Omental fat pad (tissue), 3 donors: ENCODE measurements at regions not wholly inside any gene's neighbourhood (a gene's known extent, or its start where the extent isn't known, plus 50 kb on each side); places are given as distances from the start of the nearest gene placed in this dataset.

Source experiments
- ATAC-seq: fragments of 150-250 bp; one replicate; pipeline ENCODE4 v1.9.1; 2016; ENCODE audit warnings: mild to moderate bottlenecking, moderate library complexity; ENCODE audit not compliant: low FRiP score
- DNase-seq: peaks from one replicate; pipeline ENCODE4 v3.0.0-alpha.2; 2019; ENCODE audit warnings: low spot score
- TF ChIP-seq, protein P1 (sequence below), 3 donors: fragments of 450-650 bp; IDR thresholded peaks; one replicate each; pipeline ENCODE4 v1.5.1; 2016 to 2017; ENCODE audit warnings: antibody characterized with exemption in 3 of 3, mild to moderate bottlenecking in 3 of 3, moderate library complexity in 2 of 3

DNA sequence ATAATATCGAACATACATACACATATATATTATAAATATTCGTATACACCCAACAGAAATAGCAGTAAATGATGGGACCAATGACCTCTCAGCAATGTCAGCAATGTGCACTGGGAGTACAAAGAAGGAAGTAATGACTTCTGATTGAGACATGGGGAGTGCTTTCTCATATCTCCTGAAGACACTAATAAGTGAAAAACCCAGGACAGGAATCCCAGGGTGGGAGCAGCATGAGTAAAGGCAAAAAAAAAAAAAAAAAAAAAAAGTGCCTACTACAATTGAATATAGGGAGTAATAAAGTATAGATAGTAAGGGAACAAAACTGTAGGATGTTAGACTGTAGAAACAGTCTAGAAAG is 491.3 kb downstream of the IRS1 start:
- DNase-seq (no peak), ATAC-seq (no peak)
- TF ChIP-seq, protein P1, sequence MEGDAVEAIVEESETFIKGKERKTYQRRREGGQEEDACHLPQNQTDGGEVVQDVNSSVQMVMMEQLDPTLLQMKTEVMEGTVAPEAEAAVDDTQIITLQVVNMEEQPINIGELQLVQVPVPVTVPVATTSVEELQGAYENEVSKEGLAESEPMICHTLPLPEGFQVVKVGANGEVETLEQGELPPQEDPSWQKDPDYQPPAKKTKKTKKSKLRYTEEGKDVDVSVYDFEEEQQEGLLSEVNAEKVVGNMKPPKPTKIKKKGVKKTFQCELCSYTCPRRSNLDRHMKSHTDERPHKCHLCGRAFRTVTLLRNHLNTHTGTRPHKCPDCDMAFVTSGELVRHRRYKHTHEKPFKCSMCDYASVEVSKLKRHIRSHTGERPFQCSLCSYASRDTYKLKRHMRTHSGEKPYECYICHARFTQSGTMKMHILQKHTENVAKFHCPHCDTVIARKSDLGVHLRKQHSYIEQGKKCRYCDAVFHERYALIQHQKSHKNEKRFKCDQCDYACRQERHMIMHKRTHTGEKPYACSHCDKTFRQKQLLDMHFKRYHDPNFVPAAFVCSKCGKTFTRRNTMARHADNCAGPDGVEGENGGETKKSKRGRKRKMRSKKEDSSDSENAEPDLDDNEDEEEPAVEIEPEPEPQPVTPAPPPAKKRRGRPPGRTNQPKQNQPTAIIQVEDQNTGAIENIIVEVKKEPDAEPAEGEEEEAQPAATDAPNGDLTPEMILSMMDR (IDR thresholded peaks at IDR 0.05): no peak

- ATAC-seq (no peak), DNase-seq (no peak)
- TF ChIP-seq, protein P1 (IDR thresholded peaks at IDR 0.05): no peak
Measured at GRCh38 chr2:226307487-226308322, 491.9 kb downstream of the IRS1 start.

DNA sequence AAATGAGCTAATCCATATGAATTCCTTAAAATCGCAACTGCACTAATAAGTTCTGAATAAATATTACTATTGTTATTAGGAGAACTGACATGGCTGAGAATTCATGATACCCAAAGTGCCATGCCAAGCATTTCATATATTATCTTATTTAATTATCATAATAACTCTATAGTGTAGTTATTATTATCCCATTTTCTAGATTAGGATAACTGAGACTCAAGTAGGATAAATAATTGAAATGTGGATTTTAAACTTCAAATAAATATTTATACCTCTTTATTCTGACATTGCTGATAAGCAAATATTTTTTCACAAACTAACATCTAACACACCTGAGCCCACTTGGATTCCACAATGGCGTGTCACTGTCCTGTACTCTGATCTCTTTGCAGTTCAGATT is 492.7 kb downstream of the IRS1 start:
- TF ChIP-seq, protein P1 (IDR thresholded peaks at IDR 0.05): no peak
- ATAC-seq (no peak), DNase-seq (no peak)

GRCh38 chr2:226304308-226304707 is 495.3 kb downstream of the IRS1 start:
- no peak for DNase-seq
- ATAC-seq: no peak
- TF ChIP-seq, protein P1 (IDR thresholded peaks at IDR 0.05): no peak

DNA sequence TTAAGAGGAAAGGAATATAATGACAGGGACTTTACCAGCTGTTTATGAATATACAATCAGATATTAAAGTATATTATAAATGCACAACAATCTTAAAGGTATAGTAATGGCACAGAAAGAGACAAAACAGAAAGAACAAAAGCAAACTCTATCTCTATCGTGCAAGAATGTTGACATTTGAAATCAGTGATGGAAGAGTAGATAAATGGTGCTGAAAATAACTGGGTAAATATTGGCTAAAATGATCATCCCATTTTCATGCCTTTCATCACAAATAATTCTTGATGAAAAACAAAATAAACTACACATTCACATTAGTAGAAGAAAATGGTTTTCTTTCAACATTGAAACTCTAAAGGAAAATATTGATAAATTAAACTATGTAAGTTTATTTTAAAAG is 495.9 kb downstream of the IRS1 start:
- TF ChIP-seq, protein P1 (IDR thresholded peaks at IDR 0.05): no peak
- DNase-seq (no peak), ATAC-seq (no peak)

- TF ChIP-seq, protein P1 (IDR thresholded peaks at IDR 0.05): no peak
- DNase-seq (no peak), ATAC-seq (no peak)
Measured at GRCh38 chr2:226300196-226300886, 499.3 kb downstream of the IRS1 start.

GRCh38 chr2:226299771-226300170 is 499.8 kb downstream of the IRS1 start:
- TF ChIP-seq, protein P1 (IDR thresholded peaks at IDR 0.05): no peak
- ATAC-seq (no peak), DNase-seq (no peak)
